GM06990 (cell line): ENCODE measurements at regions not wholly inside any gene's neighbourhood (a gene's known extent, or its start where the extent isn't known, plus 50 kb on each side); places are given as distances from the start of the nearest gene placed in this dataset.

Experiments
- DNase-seq: peaks from one replicate; pipeline ENCODE4 v3.0.0-alpha.2; 2011; ENCODE audit not compliant: insufficient read length; ENCODE audit errors: extremely low read depth
- H3K27me3 ChIP-seq: replicated peaks from 2 replicates; pipeline ENCODE4 v1.6.0; 2011; ENCODE audit warnings: low read length; ENCODE audit not compliant: control insufficient read depth, insufficient read depth
- H3K36me3 ChIP-seq: 2 replicates; pipeline ENCODE4 v1.5.1; 2011; ENCODE audit warnings: low read length; ENCODE audit not compliant: control insufficient read depth, insufficient read depth
- H3K4me3 ChIP-seq: replicated peaks from 2 replicates; pipeline ENCODE4 v1.5.1; 2011; ENCODE audit warnings: low read depth, mild to moderate bottlenecking, control low read depth, low read length
- TF ChIP-seq, protein P1 (sequence below): IDR thresholded peaks from 2 replicates; pipeline ENCODE4 v1.5.1; 2011; ENCODE audit warnings: low read length, control low read depth, mild to moderate bottlenecking, inconsistent platforms; ENCODE audit not compliant: insufficient read depth, poor library complexity, severe bottlenecking

DNA sequence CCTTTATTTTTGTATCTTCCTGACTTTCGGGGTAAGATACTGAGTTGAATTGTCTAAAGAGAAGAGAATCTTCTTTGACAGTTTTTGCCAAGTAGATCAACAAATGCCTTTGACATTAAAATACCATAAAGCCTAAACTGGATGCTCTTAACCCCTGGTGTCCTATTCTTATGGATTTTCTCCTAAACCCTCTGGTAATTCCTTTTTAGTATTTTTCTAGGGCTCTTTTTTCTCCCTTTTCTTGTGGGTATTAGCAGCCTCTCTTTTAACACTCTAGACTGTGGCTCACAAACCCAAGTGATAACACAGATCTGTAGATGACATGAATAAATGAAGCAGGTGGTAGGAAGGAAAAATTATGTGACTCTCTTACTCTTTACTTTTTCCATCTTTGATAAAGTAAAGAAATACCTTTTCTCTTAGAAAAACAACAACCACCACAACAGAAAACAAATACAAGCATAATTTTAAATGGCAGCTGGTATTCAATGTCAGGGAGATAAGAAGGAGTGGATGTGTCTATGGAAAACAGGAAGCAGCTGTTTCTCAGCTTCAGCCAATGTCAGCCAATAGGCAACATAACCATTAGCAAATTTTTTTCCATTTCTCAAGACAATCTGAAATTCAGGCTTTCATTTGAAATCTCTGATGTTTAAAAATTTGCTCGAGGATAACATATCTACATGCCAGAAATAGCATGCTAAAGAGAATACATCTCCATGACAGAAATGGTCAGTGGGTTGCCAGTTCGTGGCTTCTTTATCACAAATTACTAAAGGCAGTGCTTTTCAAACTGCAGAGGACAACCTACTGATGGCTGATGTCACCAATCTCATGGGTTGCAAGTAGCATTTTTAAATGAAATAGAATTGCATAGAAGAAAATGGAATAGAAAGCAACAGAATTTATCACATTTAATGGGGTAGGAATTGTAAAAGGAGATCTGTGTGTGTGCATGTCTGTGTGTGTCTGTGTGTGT lies 123.1 kb upstream of the KRR1 start:
- H3K4me3 ChIP-seq, result no peak overlapping the region
- no peak for DNase-seq
- no peaks in the 10 kb centered on the region for H3K27me3 ChIP-seq
- H3K36me3 ChIP-seq, result no peaks in the 10 kb centered on the region
- TF ChIP-seq, protein P1, sequence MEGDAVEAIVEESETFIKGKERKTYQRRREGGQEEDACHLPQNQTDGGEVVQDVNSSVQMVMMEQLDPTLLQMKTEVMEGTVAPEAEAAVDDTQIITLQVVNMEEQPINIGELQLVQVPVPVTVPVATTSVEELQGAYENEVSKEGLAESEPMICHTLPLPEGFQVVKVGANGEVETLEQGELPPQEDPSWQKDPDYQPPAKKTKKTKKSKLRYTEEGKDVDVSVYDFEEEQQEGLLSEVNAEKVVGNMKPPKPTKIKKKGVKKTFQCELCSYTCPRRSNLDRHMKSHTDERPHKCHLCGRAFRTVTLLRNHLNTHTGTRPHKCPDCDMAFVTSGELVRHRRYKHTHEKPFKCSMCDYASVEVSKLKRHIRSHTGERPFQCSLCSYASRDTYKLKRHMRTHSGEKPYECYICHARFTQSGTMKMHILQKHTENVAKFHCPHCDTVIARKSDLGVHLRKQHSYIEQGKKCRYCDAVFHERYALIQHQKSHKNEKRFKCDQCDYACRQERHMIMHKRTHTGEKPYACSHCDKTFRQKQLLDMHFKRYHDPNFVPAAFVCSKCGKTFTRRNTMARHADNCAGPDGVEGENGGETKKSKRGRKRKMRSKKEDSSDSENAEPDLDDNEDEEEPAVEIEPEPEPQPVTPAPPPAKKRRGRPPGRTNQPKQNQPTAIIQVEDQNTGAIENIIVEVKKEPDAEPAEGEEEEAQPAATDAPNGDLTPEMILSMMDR, result no peak

- TF ChIP-seq, protein P1, result no peak
- no peak for DNase-seq
- Histone ChIP-seq H3K4me3 (no peak overlapping the region), H3K27me3 (no peaks in the 10 kb centered on the region), H3K36me3 (no peaks in the 10 kb centered on the region)
Measured at GRCh38 chr12:75633789-75634188, 122.4 kb upstream of the KRR1 start.

DNA sequence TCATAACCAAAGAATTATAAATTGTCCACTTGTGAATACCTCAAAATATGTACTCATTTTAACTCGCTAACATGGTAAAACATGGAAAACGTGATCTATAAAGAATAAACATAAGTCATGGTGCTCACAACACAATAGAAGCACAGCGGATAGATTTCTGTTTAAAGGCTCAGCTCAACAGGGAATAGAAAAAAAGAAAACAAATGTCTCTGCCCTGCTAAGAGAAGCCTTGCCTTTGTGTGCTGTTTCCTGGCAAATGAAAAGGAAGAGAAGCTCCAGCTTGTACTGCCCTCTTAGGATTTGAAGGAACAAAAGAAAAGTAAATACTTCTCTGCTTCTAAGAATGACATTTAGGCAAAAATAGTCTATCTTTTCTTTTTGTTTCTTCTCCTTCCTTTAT lies 121.0 kb upstream of the KRR1 start:
- H3K4me3 ChIP-seq, result no peak overlapping the region
- no peaks in the 10 kb centered on the region for H3K27me3 ChIP-seq
- TF ChIP-seq, protein P1, result no peak
- no peak for DNase-seq
- no peaks in the 10 kb centered on the region for H3K36me3 ChIP-seq

DNA sequence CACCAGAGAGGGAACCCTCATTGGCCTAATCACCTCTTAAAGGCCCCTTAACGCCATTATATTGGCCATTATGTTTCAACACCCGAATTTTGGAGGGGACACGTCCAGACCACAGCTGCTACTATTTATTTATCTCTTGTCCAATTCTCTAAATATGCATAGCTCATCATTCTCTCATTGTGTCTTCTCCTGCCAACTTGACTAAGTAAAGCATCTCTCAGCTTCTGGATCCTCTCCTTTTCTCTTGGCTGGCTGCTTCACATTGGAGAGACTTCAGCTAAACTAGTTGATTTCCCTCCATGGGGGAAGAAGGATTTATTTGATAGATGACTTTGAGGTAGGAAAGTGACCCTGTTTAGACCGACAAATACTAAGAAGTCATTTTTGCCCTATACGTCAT lies 120.4 kb upstream of the KRR1 start:
- TF ChIP-seq, protein P1, result no peak
- no peaks in the 10 kb centered on the region for H3K36me3 ChIP-seq
- H3K4me3 ChIP-seq, result no peak overlapping the region
- DNase-seq, result no peak
- H3K27me3 ChIP-seq, result no peaks in the 10 kb centered on the region

DNA sequence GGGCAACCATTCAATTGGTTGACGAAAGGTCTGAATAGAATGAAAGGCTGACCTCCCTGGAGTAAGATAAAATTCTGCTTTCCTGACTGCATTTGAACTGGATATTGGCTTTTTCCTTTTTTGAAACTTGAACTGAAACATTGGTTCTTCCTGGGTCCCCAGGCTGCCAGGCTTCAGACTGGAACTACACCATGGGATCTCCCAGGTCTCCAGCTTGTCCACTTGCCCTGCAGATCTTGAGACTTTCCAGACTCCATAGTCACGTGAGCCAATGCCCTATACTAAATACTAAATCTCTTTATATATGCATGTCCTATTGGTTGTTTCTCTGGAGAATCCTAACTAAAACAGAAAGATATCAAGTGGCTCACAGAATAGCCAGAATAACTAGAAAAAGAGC lies 118.7 kb upstream of the KRR1 start:
- Histone ChIP-seq H3K36me3 (no peaks in the 10 kb centered on the region), H3K27me3 (no peaks in the 10 kb centered on the region), H3K4me3 (no peak overlapping the region)
- no peak for DNase-seq
- TF ChIP-seq, protein P1, result no peak
